ENCODE measurements at regions not wholly inside any gene's neighbourhood (a gene's known extent, or its start where the extent isn't known, plus 50 kb on each side); places are given as distances from the start of the nearest gene placed in this dataset.

GRCh38 chr13:79716191-79716590, 235.2 kb downstream of the NDFIP2 start:
- Histone ChIP-seq H2AFZ (ENCODE audit: low read length) (no peak overlapping the region), H2BK20ac (ENCODE audit: low read depth, low read length, poor library complexity, severe bottlenecking) (no peak overlapping the region), H2BK120ac (ENCODE audit: low read depth, low read length, poor library complexity, severe bottlenecking) (no peak overlapping the region), H2BK12ac (ENCODE audit: insufficient read length, low read depth, low read length) (no peak overlapping the region), H3K18ac (ENCODE audit: insufficient read length, low read depth, low read length) (no peak overlapping the region), H4K8ac (replicated peaks; ENCODE audit: insufficient read length, low read depth, low read length) (no peak overlapping the region), H3K4me1 (ENCODE audit: insufficient read depth, low read length) (no peaks in the 10 kb centered on the region), H3K23me2 (ENCODE audit: insufficient read length, low read depth, low read length, poor library complexity, severe bottlenecking) (no peaks in the 10 kb centered on the region), H2BK15ac (ENCODE audit: low read depth, low read length) (no peak overlapping the region), H3K79me2 (ENCODE audit: insufficient read depth, low read length) (no peaks in the 10 kb centered on the region), H3K27me3 (ENCODE audit: insufficient read depth, low read length) (no peaks in the 10 kb centered on the region), H2BK5ac (ENCODE audit: insufficient read length, low read length) (no peak overlapping the region), H3K79me1 (ENCODE audit: insufficient read depth, low read depth, low read length, poor library complexity, severe bottlenecking) (no peaks in the 10 kb centered on the region), H2AK5ac (ENCODE audit: insufficient read length, low read length) (no peak overlapping the region), H3K23ac (ENCODE audit: insufficient read length, low read depth, low read length) (no peak overlapping the region), H3K56ac (ENCODE audit: insufficient read length, low read depth, low read length) (no peak overlapping the region), H4K20me1 (ENCODE audit: control insufficient read depth, insufficient read depth, insufficient read length) (no peaks in the 10 kb centered on the region), H3K9me3 (ENCODE audit: control insufficient read depth, low read depth, low read length) (no peaks in the 10 kb centered on the region), H3T11ph (ENCODE audit: low read length) (no peak overlapping the region), H3K4ac (ENCODE audit: low read depth, low read length) (no peak overlapping the region), H3K14ac (ENCODE audit: insufficient read depth, low read length) (no peak overlapping the region), H3K4me2 (ENCODE audit: insufficient read depth, insufficient read length, low read length) (no peak overlapping the region), H4K91ac (ENCODE audit: insufficient read length, low read depth, low read length) (no peak overlapping the region), H4K5ac (ENCODE audit: insufficient read length, low read depth, low read length) (no peak overlapping the region), H3K9ac (ENCODE audit: extremely low read depth, insufficient read length, low read length) (no peak overlapping the region), H3K27ac (ENCODE audit: insufficient read length, low read depth, low read length) (no peak overlapping the region)
- TF ChIP-seq CTCF (conservative IDR thresholded peaks at IDR 0.05), result no peak
- no peak overlapping the region for H3K4me3 Mint-ChIP-seq
- DNase-seq, result no peak
- WGBS (ENCODE audit: extremely low coverage, insufficient read length, low lambda C conversion rate), result no CpG with 5 or more reads among the region's 3 CpGs
- no peaks in the 10 kb centered on the region for H3K4me1 Mint-ChIP-seq
- no peaks in the 10 kb centered on the region for H3K27me3 Mint-ChIP-seq (ENCODE audit: low read depth)
- peaks cover 0 to 6% of the 10 kb centered on the region in 2 experiments; a peak in 2 of 5 replicates for H3K9me3 Mint-ChIP-seq
- no peaks in the 10 kb centered on the region for H3K36me3 Mint-ChIP-seq (ENCODE audit: insufficient read depth in 1 of 3, low read depth in 3 of 3)
- no peak overlapping the region for H3K27ac Mint-ChIP-seq
